ENCODE measurements at regions not wholly inside any gene's neighbourhood (a gene's known extent, or its start where the extent isn't known, plus 50 kb on each side); places are given as distances from the start of the nearest gene placed in this dataset.

GRCh38 chr16:86201746-86202145 is 302.8 kb downstream of the IRF8 start:
- no peak for TF ChIP-seq CTCF (IDR thresholded peaks at IDR 0.05)
- TF ChIP-seq POLR2A (IDR thresholded peaks at IDR 0.05), result no peak
